K562 (cell line): ENCODE measurements at regions not wholly inside any gene's neighbourhood (a gene's known extent, or its start where the extent isn't known, plus 50 kb on each side); places are given as distances from the start of the nearest gene placed in this dataset.

Source experiments
- ATAC-seq: fragments of 200-7000 bp; cut with Tn5 transposase; 3 replicates; pipeline ENCODE4 v1.9.1; 2020; ENCODE audit warnings: moderate library complexity
- BruUV-seq: library from RNA; stranded (reverse); fragments of 400-500 nt; replicated peaks from 2 replicates; lab custom pipeline; 2021; lab: Mats Ljungman, UMichigan
- CTCF ChIA-PET: fragments of 300-600 bp; formaldehyde crosslinking; extraction: SDS; loops from one replicate; lab custom pipeline; 2021; ENCODE audit warnings: low intra/inter-chr PET ratio; lab: Yijun Ruan, JAX
- POLR2A ChIA-PET: fragments of 300-600, 350-650 bp; sonication (Branson Sonifier 250); formaldehyde crosslinking; extraction: SDS; loops from one replicate; lab custom pipeline; 2021; ENCODE audit warnings: antibody characterized with exemption, inconsistent platforms; lab: Yijun Ruan, JAX
- DNase-seq, 4 experiments: peaks; one replicate each; pipeline versions ENCODE4 v3.0.0 to v3.0.0-alpha.2; 2011 to 2018; ENCODE audit warnings: low spot score in 3 of 4, mixed read lengths in 3 of 4; ENCODE audit errors: extremely low read depth in 1 of 4
- FAIRE-seq: peaks from 2 replicates; lab custom pipeline; 2011; peaks lifted over from hg19 to GRCh38; lab: Jason Lieb, UNC
- H2AFZ ChIP-seq: 2 replicates; pipeline ENCODE4 v1.6.0; 2011; ENCODE audit warnings: low read depth, low read length, control low read depth, inconsistent platforms
- H3K27ac ChIP-seq: fragments of 200-600 bp; 3 replicates; pipeline ENCODE4 v1.8.0; 2011; ENCODE audit warnings: low read depth, mild to moderate bottlenecking, control low read depth, inconsistent platforms, low read length, moderate library complexity, mixed read lengths; ENCODE audit errors: extremely low read depth
- H3K27me3 ChIP-seq, 2 experiments: fragments of 300-600 bp in 1 of 2; 2 replicates in 1 of 2; 3 replicates in 1 of 2; pipeline versions ENCODE4 v1.6.0 to v1.8.0; 2011; ENCODE audit warnings: inconsistent platforms in 2 of 2, low read length in 2 of 2, mild to moderate bottlenecking in 1 of 2, mixed read lengths in 1 of 2, moderate library complexity in 1 of 2; ENCODE audit not compliant: control insufficient read depth in 2 of 2, insufficient read depth in 2 of 2
- H3K36me3 ChIP-seq: fragments of 300-600 bp; 3 replicates; pipeline ENCODE4 v1.8.0; 2011; ENCODE audit warnings: mild to moderate bottlenecking, low read length, inconsistent platforms; ENCODE audit not compliant: control insufficient read depth, insufficient read depth
- H3K4me1 ChIP-seq, 2 experiments: fragments of 200-600 bp in 1 of 2; replicated peaks in 1 of 2; 2 replicates in 1 of 2; 3 replicates in 1 of 2; pipeline versions ENCODE4 v1.5.1 to v1.8.0; 2011; ENCODE audit warnings: inconsistent platforms in 2 of 2, low read length in 2 of 2, mild to moderate bottlenecking in 1 of 2, mixed read lengths in 1 of 2, moderate library complexity in 1 of 2; ENCODE audit not compliant: control insufficient read depth in 2 of 2, insufficient read depth in 2 of 2
- H3K4me2 ChIP-seq: 2 replicates; pipeline ENCODE4 v1.6.1; 2011; ENCODE audit warnings: low read length, control low read depth, inconsistent platforms, mixed read lengths; ENCODE audit not compliant: insufficient read depth
- H3K4me3 ChIP-seq: fragments of 200-600 bp; sonication (generic), shearing (Covaris generic); 2 replicates; pipeline ENCODE4 v1.5.1; 2016; ENCODE audit warnings: control low read depth, inconsistent platforms
- H3K79me2 ChIP-seq: fragments of 200-600 bp; 3 replicates; pipeline ENCODE4 v1.8.0; 2011; ENCODE audit warnings: low read length, inconsistent platforms; ENCODE audit not compliant: control insufficient read depth, insufficient read depth
- H3K9ac ChIP-seq, 2 experiments: 2 replicates each; pipeline versions ENCODE4 v1.6.0 to v1.6.1; 2011; ENCODE audit warnings: low read depth in 2 of 2, low read length in 2 of 2, control low read depth in 1 of 2, inconsistent platforms in 1 of 2, mild to moderate bottlenecking in 1 of 2, mixed read lengths in 1 of 2; ENCODE audit not compliant: insufficient read depth in 1 of 2
- H3K9me1 ChIP-seq: one replicate; pipeline ENCODE4 v1.6.0; 2011; ENCODE audit warnings: inconsistent platforms, mild to moderate bottlenecking, low read length, moderate library complexity; ENCODE audit not compliant: control insufficient read depth, insufficient read depth
- H3K9me3 ChIP-seq: replicated peaks from 2 replicates; pipeline ENCODE4 v1.5.1; 2011; ENCODE audit warnings: low read depth, low read length, inconsistent platforms; ENCODE audit not compliant: control insufficient read depth, insufficient read depth
- H4K20me1 ChIP-seq: replicated peaks from 2 replicates; pipeline ENCODE4 v1.6.1; 2011; ENCODE audit warnings: low read length, inconsistent platforms, mixed read lengths; ENCODE audit not compliant: control insufficient read depth, insufficient read depth
- CEBPG ChIP-seq, 3 experiments: fragments of 200-800 bp in 1 of 3; sonication (Bioruptor generic) in 1 of 3; sonication (generic) in 1 of 3; formaldehyde crosslinking in 1 of 3; IDR thresholded peaks in 2 of 3; conservative IDR thresholded peaks in 1 of 3; 2 replicates each; pipeline versions ENCODE4 v1.6.1 to v1.8.0; 2016 to 2022; ENCODE audit warnings: missing compliant biosample characterization in 2 of 3, missing genetic modification characterization in 2 of 3, mild to moderate bottlenecking in 1 of 3, missing genetic modification reagents in 1 of 3
- KLF1 ChIP-seq: fragments of 450-650 bp; IDR thresholded peaks from 2 replicates; pipeline ENCODE4 v1.6.1; 2016; ENCODE audit warnings: missing genetic modification characterization, missing compliant biosample characterization
- SMC3 ChIP-seq: conservative IDR thresholded peaks from 2 replicates; pipeline ENCODE4 v1.6.1; 2011; ENCODE audit warnings: low read depth, low read length, improper control_type of control experiment; ENCODE audit not compliant: insufficient read depth
- SP2 ChIP-seq: IDR thresholded peaks from 2 replicates; pipeline ENCODE4 v1.6.1; 2011; ENCODE audit warnings: mild to moderate bottlenecking, low read depth, low read length, moderate library complexity; ENCODE audit not compliant: poor library complexity, severe bottlenecking; ENCODE audit errors: extremely low read depth
- SRSF1 ChIP-seq: fragments of 200-400 bp; formaldehyde crosslinking; IDR thresholded peaks from 2 replicates; pipeline ENCODE4 v1.6.1; 2017; ENCODE audit warnings: mild to moderate bottlenecking, low read depth, low read length, moderate library complexity
- TBP ChIP-seq: optimal IDR thresholded peaks from 2 replicates; pipeline ENCODE3; 2011; ENCODE audit warnings: low read depth, low read length, improper control_type of control experiment
- ZNF263 ChIP-seq: sonication (generic); formaldehyde crosslinking; IDR thresholded peaks from 2 replicates; pipeline ENCODE4 v1.8.0; 2022; ENCODE audit warnings: mild to moderate bottlenecking, missing genetic modification reagents, borderline replicate concordance
- ZNF384 ChIP-seq: IDR thresholded peaks from 2 replicates; pipeline ENCODE4 v1.6.1; 2012; ENCODE audit warnings: low read depth, low read length, improper control_type of control experiment
- ZNF766 ChIP-seq: fragments of 200-800 bp; sonication (Bioruptor generic); conservative IDR thresholded peaks from 2 replicates; pipeline ENCODE4 v1.6.1; 2016; ENCODE audit warnings: missing genetic modification characterization, missing compliant biosample characterization
- WGBS: fragments of 100-300 bp; shearing (Covaris generic); methylation state at CpG from one replicate; pipeline ENCODE4 v1.1.6; 2016; ENCODE audit warnings: low coverage, mixed read lengths; ENCODE audit not compliant: insufficient coverage; ENCODE audit errors: missing lambda C conversion rate; 5-methylcytosine and 5-hydroxymethylcytosine counted together
- in situ Hi-C: fragments of 300-500 bp; cut with MboI; formaldehyde crosslinking; loops from 4 replicates; pipeline ENCODE4 v1.15.0; 2018; ENCODE audit warnings: inconsistent platforms, mixed read lengths
- intact Hi-C: fragments of 100-400 bp; cut with micrococcal nuclease; formaldehyde crosslinking; loops from 2 replicates; pipeline ENCODE4 v1.14.2; 2022
- TF ChIP-seq, protein P1 (sequence below): fragments of 450-650 bp; conservative IDR thresholded peaks from 2 replicates; pipeline ENCODE4 v1.6.1; 2016; ENCODE audit warnings: missing genetic modification characterization, low read depth, mild to moderate bottlenecking, control low read depth, missing compliant biosample characterization
- TF ChIP-seq, protein P2 (sequence below): fragments of 450-650 bp; IDR thresholded peaks from 2 replicates; pipeline ENCODE4 v1.6.1; 2017; ENCODE audit warnings: antibody characterized with exemption, mild to moderate bottlenecking
- TF ChIP-seq, protein P3 (sequence below): sonication (generic); formaldehyde crosslinking; IDR thresholded peaks from 2 replicates; pipeline ENCODE4 v1.8.0; 2022; ENCODE audit warnings: missing genetic modification reagents, mild to moderate bottlenecking, borderline replicate concordance

DNA sequence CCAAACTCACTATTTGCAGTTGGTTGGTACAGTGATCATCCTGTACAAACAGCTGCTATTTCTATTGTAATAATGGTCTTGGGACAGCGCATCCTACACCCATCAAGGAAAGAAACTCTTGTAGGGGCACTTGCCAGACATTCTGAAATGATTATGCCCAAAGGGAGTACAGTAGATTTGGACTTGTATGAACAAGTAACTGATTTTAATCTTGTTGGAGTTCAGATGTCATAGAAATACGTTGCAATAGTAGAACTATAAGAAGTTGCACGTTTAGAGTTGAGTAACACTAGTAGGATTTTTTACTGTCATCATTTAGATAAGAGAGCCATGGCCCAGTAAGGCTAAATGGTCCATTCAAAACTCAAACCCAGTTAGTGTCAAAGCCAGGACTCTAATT, 192.8 kb downstream of the SATB1 start (continued):
- TF ChIP-seq SP2 (no peak), TBP (no peak)
- TF ChIP-seq, protein P1, sequence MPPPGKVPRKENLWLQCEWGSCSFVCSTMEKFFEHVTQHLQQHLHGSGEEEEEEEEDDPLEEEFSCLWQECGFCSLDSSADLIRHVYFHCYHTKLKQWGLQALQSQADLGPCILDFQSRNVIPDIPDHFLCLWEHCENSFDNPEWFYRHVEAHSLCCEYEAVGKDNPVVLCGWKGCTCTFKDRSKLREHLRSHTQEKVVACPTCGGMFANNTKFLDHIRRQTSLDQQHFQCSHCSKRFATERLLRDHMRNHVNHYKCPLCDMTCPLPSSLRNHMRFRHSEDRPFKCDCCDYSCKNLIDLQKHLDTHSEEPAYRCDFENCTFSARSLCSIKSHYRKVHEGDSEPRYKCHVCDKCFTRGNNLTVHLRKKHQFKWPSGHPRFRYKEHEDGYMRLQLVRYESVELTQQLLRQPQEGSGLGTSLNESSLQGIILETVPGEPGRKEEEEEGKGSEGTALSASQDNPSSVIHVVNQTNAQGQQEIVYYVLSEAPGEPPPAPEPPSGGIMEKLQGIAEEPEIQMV = no peak
- TF ChIP-seq, protein P2, sequence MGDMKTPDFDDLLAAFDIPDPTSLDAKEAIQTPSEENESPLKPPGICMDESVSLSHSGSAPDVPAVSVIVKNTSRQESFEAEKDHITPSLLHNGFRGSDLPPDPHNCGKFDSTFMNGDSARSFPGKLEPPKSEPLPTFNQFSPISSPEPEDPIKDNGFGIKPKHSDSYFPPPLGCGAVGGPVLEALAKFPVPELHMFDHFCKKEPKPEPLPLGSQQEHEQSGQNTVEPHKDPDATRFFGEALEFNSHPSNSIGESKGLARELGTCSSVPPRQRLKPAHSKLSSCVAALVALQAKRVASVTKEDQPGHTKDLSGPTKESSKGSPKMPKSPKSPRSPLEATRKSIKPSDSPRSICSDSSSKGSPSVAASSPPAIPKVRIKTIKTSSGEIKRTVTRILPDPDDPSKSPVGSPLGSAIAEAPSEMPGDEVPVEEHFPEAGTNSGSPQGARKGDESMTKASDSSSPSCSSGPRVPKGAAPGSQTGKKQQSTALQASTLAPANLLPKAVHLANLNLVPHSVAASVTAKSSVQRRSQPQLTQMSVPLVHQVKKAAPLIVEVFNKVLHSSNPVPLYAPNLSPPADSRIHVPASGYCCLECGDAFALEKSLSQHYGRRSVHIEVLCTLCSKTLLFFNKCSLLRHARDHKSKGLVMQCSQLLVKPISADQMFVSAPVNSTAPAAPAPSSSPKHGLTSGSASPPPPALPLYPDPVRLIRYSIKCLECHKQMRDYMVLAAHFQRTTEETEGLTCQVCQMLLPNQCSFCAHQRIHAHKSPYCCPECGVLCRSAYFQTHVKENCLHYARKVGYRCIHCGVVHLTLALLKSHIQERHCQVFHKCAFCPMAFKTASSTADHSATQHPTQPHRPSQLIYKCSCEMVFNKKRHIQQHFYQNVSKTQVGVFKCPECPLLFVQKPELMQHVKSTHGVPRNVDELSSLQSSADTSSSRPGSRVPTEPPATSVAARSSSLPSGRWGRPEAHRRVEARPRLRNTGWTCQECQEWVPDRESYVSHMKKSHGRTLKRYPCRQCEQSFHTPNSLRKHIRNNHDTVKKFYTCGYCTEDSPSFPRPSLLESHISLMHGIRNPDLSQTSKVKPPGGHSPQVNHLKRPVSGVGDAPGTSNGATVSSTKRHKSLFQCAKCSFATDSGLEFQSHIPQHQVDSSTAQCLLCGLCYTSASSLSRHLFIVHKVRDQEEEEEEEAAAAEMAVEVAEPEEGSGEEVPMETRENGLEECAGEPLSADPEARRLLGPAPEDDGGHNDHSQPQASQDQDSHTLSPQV = no peak
- TF ChIP-seq, all 486 proteins: peak for 0

DNA sequence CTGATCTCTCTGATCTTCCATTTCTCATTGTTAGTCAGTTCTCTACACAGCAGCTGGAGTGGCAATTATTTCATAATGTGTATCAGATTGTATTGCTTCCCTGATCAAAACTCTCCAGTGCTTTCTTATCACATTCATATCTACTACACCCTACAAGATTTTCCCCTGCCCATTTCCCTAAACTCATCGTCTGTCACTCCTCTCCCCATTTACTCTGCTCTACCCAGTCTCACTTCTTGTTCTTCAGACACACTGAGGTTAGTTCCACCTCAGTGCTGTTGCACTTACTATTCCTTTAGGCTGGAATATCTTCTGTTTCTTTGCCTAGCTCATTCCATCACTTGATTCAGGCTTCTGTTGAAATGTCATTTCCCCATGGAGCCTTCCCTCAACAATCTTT, 197.1 kb downstream of the SATB1 start:
- H3K9me1 ChIP-seq = no peaks in the 10 kb centered on the region
- H3K27me3 ChIP-seq = no peaks in the 10 kb centered on the region
- POLR2A ChIA-PET = no interaction called here
- FAIRE-seq (no peak), DNase-seq (no peak), ATAC-seq (no peak)
- H3K4me2 ChIP-seq = no peak overlapping the region
- no peak overlapping the region for H2AFZ ChIP-seq
- H3K9ac ChIP-seq = no peak overlapping the region
- H3K79me2 ChIP-seq = no peaks in the 10 kb centered on the region
- CTCF ChIA-PET = no interaction called here
- intact Hi-C loops = no loop called here
- no peak overlapping the region for H3K4me3 ChIP-seq
- no peaks in the 10 kb centered on the region for H3K4me1 ChIP-seq
- no peaks in the 10 kb centered on the region for H3K9me3 ChIP-seq
- in situ Hi-C loops = no loop called here
- BruUV-seq = no TSS peak
- no peaks in the 10 kb centered on the region for H3K36me3 ChIP-seq
- H3K27ac ChIP-seq = no peak overlapping the region
- H4K20me1 ChIP-seq = no peaks in the 10 kb centered on the region
- WGBS = 0% methylated on average over 1 of the region's 1 CpG
- TF ChIP-seq ZNF766 (CRISPR knock-in tag) (no peak), ZNF263 (CRISPR knock-in tag) (no peak), KLF1 (no peak), SMC3 (no peak), SRSF1 (no peak), ZNF384 (no peak), CEBPG (CRISPR knock-in tag; IDR thresholded peaks at IDR 0.05) (no peak), CEBPG (tag; conservative IDR thresholded peaks at IDR 0.05 in 1 of 2, IDR thresholded peaks at IDR 0.05 in 1 of 2) (no peak)
- TF ChIP-seq, protein P3, sequence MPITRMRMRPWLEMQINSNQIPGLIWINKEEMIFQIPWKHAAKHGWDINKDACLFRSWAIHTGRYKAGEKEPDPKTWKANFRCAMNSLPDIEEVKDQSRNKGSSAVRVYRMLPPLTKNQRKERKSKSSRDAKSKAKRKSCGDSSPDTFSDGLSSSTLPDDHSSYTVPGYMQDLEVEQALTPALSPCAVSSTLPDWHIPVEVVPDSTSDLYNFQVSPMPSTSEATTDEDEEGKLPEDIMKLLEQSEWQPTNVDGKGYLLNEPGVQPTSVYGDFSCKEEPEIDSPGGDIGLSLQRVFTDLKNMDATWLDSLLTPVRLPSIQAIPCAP = no peak
